HG02642 (cell line): ENCODE measurements at regions not wholly inside any gene's neighbourhood (a gene's known extent, or its start where the extent isn't known, plus 50 kb on each side); places are given as distances from the start of the nearest gene placed in this dataset.
"Not testable (repeated sequence)": the region's sequence is repeated elsewhere in the genome, so short reads cannot be mapped to it uniquely, and the experiment has no call there.

ENCODE experiments used
- ATAC-seq: cut with Tn5 transposase; IDR thresholded peaks from one replicate; pipeline ENCODE4 v1.9.1; 2021; ENCODE audit warnings: mild to moderate bottlenecking; ENCODE audit not compliant: unreplicated experiment, poor library complexity

DNA sequence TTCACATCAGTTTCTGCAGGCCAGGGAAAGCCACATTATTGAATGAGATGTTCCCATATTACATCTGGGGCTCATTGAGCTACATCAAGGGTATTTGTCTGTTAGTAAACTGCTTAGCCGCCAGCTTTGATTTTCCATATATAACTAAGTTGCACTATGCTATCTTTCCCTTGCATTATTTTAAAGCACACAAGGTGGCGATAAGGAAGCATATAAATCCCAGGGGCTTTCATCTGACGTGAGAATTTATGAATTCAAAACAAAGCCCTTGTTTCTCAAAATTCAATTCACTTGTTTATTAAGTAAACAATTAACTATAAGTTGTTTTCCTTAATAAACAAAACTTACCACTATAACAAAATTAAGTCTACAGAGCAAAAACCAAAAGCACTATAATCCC, 334.1 kb upstream of the TPK1 start:
- ATAC-seq, result no peak

DNA sequence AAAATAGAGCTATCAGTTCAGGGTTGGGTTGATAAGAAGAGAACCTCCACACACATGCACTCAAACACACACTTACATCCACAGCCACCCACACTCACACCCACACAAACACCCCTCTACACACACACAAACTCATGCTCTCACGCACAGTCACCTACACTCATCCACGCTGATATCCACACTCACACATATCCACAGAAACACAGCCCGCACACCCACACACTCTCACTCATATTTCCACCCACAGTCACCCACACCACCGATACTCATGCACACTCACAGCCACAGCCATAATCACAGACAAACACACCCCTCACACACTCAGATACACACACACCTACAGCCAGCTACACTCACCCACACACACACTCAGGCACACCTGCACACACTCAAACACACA, 333.0 kb upstream of the TPK1 start:
- ATAC-seq, result no peak

DNA sequence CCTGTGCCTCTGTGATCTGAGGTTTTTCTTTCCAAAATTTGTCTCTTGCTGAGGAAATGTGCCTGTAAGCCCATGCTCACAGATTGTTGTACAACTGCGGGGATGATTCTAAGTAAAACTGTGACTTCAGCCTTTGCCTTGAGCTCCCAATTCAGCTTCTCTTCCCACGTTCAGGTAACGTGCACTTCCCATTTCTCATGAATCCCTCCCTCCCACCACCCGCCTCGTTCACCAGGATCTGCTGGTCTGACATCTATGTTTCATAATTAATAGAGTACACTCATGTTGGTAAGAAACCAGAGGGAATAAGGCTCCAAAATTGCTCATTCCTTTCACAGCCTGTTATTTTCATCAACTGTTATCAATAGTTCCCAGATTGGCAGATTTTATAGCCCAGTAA, 332.6 kb upstream of the TPK1 start:
- no peak for ATAC-seq

DNA sequence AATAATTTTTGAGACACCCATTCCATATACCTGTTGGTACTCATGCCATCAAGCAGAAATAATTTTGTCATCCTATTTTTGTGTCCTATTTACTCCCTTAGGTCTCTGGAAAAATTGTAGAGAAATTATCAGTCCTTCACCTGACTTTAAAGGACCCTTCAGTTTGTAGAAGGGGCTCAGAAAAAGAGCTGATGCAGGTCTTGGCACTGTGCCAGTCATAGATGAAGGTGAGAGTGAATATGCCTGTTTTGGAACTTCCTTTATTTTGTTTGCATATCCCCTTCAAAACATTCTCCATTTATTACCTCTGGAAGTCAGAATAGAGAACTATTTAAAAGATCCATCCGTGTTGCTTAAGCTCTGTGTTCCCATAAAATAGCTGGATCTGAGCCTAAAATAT, 321.0 kb upstream of the TPK1 start:
- ATAC-seq, result no peak

DNA sequence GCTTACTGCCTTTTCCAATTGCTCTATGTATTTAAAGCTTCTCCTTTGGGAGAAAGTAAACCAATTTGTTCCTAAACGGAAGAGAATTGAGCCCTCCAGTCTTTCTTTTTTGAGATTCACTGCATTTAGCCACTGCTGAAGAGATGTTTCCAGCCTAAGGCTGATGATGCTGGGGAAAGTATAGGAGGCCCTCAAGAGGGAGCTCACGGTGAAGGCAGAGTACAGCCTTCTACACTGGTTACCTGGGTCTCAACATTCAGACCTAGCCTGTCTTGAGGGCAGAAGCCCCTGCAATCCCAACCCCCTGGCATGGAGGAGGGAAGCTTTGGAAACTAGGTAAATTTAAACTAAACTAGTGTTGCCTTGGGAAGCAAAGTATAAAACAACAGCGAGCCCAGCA, 316.7 kb upstream of the TPK1 start:
- no peak for ATAC-seq

DNA sequence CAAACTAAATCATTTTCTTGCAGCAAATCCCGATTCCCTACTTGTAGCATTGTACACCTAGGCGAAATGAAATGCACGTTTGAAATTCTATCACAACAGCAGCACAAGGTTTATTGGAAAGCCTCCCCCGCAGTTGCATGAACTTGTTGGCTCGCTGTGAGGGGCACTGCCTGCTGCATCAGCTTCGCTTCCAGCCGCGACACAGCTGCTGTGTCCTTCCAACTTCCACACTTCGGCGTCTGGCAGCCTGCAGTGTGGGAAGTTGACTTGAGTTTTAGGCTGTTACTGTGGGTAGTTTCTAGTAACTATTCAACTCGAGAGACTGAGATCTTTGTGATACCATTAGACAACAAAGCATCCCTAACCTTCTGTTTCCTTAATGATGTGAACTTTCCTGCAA, 315.8 kb upstream of the TPK1 start:
- ATAC-seq, result no peak

DNA sequence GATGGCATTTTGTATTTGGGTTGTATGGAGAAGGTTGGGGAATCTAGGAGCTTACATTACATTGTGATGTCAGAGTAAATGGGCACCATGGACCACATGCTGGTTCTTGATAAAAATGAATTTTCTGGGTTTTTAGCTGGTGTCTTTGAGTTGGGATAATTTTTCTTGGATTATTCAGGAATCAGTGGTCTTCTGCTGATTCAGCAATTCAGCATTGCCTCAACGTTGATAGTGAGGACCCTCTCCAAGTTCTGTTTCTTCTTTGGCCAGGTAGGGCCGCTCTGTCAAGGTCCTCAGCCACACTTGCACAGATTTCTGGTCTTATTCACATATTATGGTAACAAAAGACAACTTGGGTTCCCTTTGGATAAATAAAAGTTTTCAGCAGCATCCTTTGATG, 312.0 kb upstream of the TPK1 start:
- no peak for ATAC-seq

DNA sequence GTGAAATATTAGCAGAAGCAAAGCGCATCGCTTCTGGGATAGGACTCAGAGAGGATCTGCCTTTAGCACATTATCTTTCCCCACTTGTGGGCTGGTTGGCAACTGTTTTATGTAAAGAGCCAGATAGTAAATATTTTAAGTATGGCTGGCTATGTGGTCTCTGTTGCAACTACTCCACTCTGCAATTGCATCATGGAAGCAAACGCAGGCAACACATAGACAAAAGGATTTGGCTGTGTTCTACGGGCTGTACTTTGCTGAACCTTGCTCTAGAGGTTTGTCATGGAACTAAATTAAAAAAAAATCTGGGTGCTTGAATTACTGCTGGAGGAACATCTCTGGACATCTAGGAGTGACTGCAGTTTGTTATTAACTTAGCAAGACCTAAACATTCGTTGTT, 307.8 kb upstream of the TPK1 start:
- ATAC-seq, result no peak

DNA sequence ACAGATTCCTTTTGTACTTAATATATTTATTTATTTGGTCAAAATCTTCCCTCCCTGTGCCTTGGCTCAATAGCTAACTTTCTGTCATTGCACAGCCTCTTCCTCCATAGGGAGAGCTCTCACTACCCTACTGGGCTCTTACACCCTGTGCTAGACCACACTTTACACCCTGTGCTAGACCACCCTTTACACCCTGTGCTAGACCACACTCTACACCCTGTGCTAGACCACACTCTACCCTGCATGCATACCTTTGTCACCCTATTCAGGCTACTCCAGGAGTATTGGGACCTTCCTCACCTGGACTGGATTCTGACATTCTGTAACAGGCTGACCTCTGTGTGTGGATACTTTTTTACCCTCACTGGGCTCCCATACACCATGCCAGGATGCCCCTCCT, 298.5 kb upstream of the TPK1 start:
- ATAC-seq, result no peak

DNA sequence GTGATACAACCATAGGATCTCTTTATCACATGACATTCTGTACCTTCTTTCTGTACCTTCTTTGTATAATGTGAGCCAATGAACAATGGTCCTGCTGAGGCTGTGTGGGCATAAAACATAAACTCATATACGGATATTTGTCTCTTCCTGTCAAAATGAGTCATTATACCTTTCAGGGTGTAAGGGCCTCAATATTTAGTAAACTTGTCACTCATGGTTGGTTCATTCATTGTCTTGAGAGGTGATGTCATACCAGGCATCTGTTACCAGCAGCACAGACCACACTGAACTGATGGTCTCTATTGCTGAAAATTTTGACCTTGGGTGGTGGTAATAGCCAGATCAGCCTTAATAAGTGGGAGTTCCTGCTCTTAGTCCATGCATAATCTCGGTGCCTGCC, 287.6 kb upstream of the TPK1 start:
- no peak for ATAC-seq

DNA sequence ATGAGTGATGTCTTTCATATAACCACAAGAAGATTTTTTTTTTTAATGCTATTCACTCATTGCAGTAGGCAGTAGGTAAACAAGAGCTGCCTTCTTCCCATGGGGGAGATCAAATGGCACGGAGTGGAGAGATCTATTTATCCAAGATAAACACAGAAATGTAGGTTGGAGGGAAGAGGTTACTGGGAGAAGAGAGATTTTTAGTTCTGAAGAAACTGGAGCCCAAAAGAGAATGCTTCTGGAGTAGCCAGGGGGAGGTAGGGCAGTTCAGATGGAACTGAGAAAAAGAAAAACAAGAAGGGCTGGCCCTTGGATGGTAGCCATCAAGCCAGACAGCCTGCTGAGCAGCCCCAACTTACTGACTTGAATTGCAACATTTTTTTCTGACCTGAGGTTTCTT, 270.1 kb upstream of the TPK1 start:
- no peak for ATAC-seq

DNA sequence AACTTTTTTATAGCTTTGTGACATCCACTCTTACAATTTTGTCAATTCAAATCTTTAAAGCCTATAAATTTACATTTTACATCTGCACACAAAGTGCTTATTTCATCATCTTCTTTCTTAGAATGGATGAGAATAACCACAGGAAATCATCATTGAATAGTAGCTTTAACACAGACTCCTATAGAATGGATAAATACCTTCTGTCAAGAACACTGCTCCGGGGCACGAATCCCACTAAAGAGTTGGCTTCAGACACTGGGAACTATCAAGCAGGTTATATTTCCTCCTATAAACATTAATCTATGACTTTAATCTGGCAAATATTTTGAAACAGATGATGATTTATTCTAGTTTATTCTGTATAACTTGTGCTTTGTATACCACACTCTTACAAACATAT, 269.7 kb upstream of the TPK1 start:
- no peak for ATAC-seq

DNA sequence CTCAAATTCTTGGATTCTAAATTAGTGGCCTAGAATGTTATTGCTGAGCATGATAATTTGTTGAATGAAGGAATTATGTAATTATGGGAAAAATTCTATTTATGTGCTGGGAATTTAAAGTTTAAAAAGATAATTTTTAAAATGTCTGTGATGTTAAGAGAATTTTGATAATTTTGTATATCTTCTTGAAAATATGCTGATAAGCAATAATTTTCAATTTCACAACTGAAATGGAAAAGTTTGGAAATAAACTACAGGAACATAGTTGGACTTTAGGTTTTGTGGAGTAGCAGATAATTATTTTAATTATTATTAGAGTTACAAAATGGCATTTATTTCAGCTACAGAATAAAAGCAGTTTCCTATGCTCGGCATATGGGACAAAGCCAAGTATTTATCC, 268.5 kb upstream of the TPK1 start:
- no peak for ATAC-seq

DNA sequence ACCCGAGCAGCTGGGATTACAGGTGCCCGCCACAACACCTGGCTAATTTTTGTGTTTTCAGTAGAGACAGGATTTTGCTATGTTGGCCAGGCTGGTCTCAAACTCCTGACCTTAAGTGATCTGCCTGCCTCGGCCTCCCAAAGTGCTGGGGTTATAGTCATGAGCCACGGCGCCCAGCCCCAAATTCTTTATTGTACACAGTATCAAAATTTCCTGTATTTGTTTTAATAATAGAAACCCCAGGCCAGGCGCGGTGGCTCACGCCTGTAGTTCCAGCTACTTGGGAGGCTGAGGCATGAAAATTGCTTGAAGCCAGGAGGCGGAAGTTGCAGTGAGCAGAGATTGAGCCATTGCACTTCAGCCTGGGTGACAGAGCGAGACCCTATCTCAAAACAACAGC, 266.3 kb upstream of the TPK1 start:
- ATAC-seq, result not testable (repeated sequence)

DNA sequence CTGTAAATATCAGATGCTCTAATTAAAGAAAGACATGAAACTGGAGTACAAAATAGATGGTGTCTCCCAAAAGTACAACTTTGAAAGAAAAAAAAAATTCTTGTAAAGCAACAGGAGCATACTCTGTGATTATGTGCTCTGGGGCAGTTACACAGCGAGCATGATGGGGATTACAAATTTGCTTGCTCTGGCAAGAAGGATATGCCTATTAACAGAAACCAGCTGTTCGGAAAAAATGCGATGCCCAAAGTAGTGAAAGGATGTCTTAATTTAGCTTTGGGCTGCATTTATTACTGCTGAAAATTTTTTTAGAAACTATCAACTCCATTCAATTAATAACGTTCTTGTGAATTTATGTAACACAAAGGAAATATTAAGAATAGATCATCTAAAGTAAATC, 256.9 kb upstream of the TPK1 start:
- ATAC-seq, result no peak

DNA sequence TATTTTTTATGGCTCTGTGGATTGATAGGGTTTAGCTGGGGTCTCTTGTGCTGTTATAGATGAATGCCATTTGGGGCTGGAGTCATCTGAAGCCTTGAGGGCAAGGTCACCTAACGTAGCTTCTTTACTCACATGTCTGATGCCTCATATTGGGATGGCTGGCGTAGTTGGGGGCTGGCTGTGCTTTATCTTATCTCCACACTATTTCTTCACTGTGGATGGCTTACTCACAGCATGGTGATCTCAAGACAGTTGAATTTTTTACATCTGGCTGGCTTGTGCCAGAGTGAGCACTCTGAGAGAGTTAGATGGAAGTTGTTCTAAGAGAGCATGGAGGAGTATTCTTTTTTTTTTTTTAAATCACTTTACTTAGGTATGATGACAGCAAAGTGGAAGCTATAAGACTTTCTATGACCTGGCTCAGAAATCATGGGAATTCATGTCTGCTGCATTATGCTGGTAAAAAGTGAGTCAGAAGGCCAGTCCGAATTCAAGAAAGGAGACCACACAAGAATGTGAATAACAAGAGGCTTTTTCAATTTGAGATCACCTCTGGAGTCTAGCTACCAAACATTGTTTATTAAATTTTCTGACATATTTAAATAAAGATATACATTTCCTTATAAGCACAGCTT, 252.4 kb upstream of the TPK1 start:
- no peak for ATAC-seq

DNA sequence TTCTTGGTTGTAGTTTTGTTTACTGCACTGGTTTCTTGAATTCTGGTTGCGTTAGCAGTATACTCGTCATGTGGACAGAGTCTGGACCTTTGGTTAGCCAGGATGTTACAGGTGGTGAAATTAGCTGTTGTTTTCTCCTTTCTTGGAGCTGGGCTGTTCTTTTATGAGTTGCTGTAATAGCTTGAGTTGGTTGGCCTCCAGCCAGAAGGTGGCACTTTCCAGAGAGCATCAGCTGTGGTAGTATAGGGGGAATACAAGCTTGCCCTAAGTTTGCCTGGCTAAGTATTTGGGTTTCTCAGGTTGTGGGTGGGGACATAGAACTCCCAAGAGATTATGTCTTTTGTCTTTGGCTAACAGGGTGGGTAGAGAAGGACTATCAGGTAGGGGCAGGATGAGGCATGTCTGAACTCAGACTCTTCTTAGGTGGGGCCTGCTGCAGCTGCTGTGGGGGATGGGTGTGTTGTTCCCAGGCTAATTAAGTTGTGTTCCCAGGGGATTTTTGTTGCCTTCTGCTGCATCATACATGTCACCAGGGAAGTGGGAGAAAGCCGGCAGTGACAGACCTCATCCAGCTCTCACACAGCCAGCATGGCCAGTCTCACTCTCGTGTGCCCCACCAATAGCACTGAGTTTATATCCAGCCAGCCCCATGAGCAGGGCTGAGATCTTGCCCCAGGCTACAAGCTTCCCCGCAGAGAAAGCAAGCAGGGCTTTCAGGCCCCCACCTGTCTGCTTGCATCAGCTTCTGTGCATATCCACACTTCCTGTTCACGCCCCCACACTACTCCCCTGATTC, 246.7 kb upstream of the TPK1 start:
- no peak for ATAC-seq

DNA sequence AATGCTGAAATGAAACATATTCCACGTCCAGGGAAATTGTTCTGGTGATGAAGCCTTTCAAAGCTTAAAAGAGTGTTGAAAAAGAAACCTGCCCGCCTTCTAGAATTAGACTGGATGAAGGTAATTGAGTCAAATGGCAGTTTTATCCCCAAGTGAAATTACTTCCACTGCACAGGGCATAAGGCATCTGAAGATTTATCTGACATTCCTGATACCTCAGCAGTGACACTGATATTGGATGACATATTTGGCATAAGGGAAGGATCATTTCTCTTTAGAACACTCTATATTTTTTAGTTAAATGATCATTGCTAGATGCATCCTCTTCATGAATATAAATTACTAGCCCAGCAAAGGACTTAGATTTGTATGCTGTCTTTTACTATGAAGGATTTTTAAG, 229.6 kb upstream of the TPK1 start:
- no peak for ATAC-seq

DNA sequence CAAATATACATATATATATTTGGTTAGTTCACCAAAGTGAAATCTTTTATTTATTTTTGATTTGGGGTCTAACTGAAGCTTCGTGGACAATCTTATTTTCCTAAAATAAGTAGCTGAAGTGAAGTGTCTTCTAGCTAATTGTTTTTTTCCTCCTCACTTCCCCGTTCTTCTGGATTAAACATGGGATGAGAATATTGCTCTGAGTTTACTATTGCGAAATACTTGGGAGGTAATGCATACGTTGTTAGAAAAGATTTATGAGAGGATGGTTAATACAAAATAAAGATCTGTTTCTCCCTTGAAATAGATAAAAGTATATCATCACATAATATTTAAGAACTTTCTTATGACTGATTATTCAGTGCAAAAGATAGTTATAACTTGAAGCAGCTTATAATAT, 228.3 kb upstream of the TPK1 start:
- no peak for ATAC-seq

DNA sequence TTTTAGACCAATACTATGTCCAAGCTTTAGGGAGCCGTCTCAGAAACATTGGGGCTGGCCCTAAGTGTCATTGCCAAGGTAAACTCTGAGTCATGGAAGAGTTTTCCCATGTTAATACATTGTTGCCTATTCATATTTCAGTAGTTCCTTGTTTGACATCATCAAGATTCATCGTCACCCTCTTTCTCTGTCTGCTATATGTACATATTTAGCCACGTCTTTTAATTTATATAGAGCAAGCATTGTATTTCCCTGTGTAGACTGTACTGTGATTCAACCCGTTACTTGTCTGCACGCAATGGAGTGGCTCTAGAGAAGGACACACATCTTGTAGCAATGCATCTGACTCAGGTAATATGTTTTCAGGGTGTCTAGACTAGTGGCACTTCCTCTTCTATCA, 217.9 kb upstream of the TPK1 start:
- ATAC-seq, result no peak

DNA sequence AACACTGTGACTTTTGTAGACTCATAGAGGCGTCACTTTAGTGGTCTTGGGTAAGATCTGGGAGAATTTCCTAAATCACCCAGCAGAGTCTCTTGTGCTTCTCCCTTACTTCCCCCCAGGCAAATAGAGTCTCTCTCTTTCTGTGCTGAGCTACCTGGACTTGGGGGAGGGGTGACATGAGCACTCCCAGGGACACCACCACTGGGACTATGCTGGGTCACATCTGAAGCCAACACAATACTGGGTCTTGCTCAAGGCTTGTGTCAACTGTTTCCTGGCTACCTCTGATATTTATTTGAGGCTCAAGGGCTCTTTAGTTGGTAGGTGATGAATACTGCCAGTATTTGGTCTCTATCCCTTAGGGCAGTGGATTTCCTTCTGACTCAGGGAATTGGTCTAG, 214.6 kb upstream of the TPK1 start:
- no peak for ATAC-seq
